ENCODE measurements at regions not wholly inside any gene's neighbourhood (a gene's known extent, or its start where the extent isn't known, plus 50 kb on each side); places are given as distances from the start of the nearest gene placed in this dataset.

DNA sequence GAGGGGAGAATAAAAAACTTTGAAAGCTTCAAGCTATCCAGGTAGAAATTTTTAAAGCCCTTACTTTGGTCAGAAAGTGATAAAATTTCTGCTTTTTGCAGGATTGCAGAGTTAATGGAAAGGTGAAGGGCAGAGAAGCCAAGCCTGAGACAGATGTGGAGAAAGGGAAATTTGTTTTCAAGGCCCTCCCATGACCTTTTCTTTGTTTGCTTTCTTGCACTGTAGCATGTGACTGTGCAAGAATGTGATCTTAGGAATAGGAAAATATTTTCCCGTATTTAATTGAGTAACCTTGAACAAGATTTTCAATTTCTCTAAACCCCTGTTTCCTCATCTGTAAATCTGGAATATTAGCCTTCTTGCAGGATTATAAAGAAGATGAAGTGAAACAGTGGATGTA is 307.2 kb downstream of the PPARGC1A start:
- TF ChIP-seq, protein P1, sequence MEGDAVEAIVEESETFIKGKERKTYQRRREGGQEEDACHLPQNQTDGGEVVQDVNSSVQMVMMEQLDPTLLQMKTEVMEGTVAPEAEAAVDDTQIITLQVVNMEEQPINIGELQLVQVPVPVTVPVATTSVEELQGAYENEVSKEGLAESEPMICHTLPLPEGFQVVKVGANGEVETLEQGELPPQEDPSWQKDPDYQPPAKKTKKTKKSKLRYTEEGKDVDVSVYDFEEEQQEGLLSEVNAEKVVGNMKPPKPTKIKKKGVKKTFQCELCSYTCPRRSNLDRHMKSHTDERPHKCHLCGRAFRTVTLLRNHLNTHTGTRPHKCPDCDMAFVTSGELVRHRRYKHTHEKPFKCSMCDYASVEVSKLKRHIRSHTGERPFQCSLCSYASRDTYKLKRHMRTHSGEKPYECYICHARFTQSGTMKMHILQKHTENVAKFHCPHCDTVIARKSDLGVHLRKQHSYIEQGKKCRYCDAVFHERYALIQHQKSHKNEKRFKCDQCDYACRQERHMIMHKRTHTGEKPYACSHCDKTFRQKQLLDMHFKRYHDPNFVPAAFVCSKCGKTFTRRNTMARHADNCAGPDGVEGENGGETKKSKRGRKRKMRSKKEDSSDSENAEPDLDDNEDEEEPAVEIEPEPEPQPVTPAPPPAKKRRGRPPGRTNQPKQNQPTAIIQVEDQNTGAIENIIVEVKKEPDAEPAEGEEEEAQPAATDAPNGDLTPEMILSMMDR (IDR thresholded peaks at IDR 0.05): no peak
- TF ChIP-seq POLR2A (IDR thresholded peaks at IDR 0.05): no peak
